Stimulated activated CD4-positive, alpha-beta T cell treated with anti-CD3 and anti-CD28 coated beads, Interleukin-4, amount 100 ng/mL, for 4 hours (primary cell): ENCODE measurements at regions not wholly inside any gene's neighbourhood (a gene's known extent, or its start where the extent isn't known, plus 50 kb on each side); places are given as distances from the start of the nearest gene placed in this dataset.
"Not testable (repeated sequence)": the region's sequence is repeated elsewhere in the genome, so short reads cannot be mapped to it uniquely, and the experiment has no call there.

Experiments used
- DNase-seq, 2 experiments: peaks; one replicate each; pipeline ENCODE4 v3.0.0-alpha.2; 2020

DNA sequence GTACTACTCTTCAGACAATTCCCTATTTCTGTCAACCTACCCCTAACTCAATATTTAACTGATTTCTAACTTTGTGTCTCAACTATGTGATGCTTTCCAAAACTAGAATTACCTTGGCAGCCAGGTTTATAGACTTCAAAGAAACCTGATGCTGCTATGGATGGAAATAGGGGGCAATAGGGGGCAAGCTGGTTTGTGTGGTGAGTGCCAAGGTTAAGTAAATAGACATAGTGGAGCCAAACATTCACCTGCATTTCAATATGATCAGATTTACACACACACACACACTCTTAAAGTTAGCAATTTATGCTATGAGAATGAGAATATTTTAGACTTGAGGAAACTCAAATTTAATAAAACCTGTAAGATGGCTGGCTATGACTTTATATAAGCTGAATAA is 784.6 kb downstream of the TTLL7 start:
- not testable (repeated sequence) for DNase-seq

DNA sequence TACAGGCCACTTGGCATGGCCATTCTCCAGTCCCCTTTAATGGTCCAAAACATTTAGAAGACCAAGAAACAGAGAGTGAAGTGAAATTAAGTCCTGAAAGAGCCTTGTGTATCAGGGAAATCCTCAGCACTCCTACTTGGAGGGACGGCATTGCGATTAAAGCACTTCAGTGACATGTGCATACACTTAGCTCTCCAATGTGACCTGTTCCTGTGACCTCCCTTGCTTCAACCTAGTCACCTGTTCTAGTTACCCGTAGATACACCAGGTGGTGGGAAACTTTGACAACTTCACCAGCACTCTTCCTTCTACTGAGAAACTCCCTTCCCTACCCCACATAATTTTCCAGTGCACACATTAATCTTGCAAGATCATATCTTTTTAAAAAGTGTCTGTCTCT is 785.3 kb downstream of the TTLL7 start:
- DNase-seq, result not testable (repeated sequence)

DNA sequence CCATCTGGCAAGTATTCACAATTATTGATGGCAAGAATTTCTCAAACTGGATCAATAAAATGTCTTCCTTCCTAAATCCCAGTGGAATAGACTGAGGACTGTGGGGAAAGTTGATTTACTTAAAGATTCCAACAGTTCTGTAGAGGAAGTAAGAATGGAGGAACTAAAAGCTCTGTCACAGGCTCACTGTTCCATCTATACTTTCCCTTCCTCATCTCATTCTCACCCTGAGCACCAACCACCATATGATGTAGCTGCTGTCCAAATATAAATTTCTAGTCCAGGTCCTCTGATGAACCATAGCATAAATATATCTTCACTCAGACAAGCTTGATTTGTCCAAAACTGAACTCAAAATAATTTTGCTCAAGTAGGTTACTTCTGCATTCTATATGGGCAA is 786.9 kb downstream of the TTLL7 start:
- not testable (repeated sequence) for DNase-seq

DNA sequence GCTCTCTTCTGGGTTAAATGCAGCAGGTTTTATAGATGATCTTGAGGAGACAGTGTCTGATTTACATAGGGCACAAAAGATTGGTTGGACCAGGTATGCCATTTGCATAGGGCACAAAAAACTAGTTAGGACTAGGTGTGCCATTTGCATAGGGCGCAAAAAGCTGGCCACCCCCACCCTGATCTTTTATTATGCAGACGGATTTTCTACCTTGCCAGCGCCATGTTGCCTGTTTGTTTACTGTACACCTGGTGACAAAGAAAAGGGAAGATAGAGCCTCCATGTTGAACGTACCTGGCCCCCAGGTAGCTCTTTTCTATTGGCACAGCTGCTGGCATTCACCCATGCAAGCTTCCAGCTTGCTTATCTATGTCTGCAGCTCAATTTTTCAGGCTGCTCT is 790.4 kb downstream of the TTLL7 start:
- DNase-seq, result not testable (repeated sequence)

DNA sequence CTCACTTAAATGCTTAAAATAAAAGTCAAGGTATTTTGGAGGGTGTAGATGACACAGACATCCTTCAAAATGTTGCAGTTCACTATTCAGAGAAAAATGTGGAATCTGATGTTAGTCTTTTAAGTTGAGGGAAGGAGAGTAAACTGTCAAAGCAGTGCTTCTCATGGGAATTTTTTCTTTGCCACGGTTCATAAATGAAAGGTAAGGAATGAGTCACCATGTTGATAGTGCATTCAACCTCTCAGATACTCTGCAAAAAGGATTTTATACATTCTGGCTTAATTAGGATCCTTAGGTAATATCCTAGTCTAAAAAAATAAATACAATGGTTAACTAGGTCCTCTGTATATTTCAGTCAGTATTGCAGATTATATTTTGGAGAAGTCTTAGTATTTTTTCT is 804.3 kb downstream of the TTLL7 start:
- not testable (repeated sequence) for DNase-seq

DNA sequence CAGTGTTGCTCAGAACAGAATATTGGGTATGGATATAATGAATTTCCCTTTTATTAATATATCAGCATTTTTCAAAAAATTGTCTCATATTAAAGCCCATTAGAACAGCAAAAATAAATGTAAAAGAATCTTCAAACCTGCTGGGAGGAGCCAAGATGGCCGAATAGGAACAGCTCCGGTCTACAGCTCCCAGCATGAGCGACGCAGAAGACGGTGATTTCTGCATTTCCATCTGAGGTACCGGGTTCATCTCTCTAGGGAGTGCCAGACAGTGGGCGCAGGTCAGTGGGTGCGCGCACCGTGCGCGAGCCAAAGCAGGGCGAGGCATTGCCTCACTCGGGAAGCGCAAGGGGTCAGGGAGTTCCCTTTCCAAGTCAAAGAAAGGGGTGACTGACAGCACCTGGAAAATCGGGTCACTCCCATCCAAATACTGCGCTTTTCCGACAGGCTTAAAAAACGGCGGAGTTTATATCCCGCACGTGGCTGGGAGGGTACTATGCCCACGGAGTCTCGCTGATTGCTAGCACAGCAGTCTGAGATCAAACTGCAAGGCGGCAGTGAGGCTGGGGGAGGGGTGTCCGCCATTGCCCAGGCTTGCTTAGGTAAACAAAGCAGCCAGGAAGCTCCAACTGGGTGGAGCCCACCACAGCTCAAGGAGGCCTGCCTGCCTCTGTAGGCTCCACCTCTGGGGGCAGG is 816.8 kb downstream of the TTLL7 start:
- DNase-seq, result not testable (repeated sequence)

DNA sequence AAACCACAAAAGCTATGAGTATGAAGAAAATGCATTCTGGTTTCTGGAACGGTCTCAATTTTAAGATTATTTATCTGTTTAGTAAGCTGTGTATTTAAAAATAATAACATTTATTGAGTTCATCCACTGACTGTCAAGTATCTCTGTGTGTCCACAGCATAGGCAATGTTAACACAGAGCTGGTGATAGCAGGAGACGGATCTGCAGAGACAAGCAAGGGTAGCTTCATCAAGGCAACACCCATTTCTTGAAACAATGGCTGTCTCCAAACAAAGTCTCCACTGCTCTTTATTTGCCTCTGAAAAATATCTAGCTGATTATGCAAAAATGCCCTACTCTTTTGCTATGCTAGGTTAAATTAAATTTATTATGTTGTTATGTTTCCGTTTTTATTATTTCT is 818.3 kb downstream of the TTLL7 start:
- DNase-seq, result not testable (repeated sequence)

DNA sequence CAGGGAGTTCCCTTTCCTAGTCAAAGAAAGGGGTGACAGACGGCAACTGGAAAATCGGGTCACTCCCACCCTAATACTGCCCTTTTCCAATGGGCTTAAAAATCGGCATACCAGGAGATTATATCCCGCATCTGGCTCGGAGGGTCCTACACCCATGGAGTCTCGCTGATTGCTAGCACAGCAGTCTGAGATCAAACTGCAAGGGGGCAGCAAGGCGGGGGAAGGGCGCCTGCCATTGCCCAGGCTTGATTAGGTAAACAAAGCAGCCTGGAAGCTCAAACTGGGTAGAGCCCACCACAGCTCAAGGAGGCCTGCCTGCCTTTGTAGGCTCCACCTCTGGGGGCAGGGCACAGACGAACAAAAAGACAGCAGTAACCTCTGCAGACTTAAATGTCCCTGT is 831.3 kb downstream of the TTLL7 start:
- not testable (repeated sequence) for DNase-seq

DNA sequence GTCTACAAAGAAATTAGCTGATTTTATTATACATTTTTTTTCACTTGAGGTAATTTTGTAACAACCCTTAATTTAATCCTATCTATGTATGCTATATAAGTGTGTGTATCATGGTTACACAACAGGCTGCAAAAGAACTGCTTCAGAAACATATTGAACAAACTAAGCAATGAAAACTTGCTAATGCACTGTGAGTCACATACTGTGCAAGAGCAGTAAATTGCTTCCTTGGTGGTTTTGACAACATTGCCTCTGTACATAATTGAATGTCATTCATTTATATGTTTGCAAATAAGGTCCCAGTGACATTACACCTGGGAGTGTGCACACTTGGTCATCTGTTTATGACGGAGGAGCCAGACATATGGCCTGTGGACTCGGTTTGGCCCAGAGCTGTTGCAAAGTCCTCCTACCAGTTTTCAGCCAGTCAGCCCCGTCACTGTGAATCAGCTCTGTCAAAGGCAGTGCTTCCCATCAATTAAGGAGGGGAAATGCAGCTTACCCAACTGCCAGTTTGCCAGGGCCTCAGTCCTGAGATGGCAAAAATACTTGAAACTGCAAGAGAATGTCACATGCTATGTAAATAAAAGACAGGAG is 835.0 kb downstream of the TTLL7 start:
- not testable (repeated sequence) for DNase-seq

DNA sequence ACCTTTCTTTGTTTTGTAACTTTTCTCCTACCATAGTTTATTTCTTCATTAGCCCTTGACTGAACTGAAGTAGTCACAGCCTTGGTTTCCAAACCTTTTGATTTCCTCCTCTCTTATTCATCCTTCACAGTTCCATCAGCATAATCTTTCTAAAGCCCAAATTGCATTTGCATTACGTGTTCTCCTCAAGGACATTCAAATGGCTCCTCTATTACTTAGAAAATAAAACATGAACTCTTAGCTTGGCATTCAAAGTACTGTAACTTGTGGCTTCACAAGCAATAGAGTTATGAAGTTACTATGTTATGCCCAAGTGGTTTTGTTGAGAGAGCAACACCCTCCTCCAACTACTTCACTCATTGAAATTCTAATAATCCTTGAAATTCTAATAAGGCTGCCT is 840.0 kb downstream of the TTLL7 start:
- not testable (repeated sequence) for DNase-seq

DNA sequence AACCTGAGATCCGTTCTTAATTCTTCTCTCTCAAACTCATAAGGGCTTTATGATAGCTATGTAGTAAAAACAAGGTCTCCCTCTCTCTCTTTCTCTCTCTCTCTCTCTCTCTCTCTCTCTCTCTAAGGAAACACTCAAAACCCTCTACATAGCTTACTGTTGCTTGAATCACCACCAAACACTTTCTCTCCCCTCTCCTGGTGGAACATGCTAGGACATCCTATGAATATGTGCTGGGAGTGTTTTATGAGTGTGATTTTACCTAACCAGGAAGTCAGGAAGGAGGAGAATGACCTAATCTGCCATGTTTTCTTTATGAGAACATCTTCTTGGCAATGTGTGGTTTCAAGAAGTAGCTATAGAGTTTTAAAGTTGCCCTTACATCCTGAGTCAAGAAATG is 844.6 kb downstream of the TTLL7 start:
- not testable (repeated sequence) for DNase-seq

DNA sequence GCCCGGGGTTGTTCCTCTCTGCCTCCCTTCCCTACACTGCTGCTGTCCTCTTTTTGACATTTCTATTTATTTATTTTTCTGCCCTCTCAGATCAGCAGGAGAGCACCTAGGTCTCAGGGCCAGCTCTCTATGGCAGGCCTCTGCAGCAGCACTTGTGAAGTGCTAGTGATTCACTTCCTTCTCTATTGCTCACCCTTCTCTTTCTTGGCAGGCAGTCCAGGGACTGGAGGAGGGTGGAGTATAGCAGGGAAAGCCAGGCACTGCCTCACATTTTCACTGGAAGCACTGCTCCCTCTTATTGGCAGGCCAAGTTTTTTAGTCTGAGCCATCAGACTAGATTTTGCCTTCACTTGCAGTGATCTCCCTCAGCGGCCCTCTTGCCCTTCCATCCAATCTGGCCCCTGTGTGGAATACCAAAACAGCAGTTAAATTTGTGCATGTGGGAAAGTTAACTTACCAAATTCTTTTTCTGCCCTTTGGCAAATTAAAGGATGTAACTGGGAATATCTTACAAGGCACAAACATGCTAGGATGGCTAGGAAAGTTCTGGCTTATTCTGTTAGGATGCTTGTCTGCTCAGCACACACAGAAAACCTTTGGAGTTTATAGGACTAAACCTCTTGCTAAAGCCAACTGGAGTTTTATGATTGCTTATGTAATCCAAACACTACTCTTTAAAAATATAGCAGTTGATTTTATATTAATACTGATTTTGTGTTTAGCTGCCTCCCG is 847.6 kb downstream of the TTLL7 start:
- DNase-seq, result not testable (repeated sequence)

DNA sequence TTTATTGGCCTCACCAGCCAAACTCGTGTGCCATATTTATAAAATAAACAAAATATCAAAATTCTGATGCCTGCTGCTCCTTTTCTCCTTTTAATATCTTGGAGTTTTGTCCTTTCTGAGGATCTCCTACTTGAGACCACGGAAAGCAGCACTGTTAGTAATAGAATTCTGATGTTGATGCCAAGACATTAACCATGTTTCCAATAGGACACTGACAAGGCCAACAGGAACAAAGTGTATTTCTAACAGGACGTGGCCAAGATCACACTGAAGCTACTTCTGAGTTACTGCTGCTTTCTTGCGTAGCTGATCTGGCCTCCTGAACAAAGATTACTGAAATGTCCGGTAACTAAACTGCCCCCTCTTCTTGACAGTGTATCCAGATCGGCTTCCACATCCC is 848.5 kb downstream of the TTLL7 start:
- DNase-seq, result not testable (repeated sequence)

DNA sequence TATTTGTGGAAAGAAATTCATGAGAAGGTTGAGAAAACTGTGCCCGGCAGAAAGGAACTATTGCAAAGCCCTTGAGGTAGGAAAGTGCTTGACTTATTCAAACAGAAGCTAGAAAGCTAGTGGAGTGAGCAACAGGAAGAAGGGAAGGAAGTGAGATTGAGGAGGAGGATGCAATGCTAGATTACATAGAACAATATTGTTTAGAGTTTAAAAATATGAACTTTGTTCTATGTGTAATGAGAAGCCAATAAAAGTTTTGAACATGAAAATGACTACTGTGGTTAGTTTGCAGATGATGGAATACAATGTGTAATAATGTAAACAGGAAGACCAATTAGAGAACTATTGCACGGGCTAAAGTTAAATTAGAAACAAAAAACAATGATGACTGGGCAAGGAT is 853.1 kb downstream of the TTLL7 start:
- not testable (repeated sequence) for DNase-seq

DNA sequence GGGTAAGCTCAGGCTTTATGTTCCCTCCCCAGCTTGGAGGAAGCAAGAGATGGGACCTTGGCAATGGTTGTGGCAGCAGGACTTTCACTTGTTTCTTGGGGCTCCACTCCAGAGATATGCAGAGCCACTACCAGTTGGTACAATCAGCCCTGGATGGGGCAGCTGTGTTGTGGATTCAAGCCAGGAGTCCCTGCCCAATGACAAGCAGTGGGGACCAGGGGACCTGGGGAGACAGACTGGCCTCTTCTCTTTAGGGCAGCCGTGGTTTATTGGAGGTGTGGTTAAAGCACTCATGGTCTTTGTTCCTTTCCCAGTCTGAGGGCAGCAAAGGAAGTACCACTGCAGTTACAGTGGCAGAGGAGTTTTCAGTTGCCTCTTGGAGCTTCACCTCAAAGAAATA is 856.1 kb downstream of the TTLL7 start:
- not testable (repeated sequence) for DNase-seq

DNA sequence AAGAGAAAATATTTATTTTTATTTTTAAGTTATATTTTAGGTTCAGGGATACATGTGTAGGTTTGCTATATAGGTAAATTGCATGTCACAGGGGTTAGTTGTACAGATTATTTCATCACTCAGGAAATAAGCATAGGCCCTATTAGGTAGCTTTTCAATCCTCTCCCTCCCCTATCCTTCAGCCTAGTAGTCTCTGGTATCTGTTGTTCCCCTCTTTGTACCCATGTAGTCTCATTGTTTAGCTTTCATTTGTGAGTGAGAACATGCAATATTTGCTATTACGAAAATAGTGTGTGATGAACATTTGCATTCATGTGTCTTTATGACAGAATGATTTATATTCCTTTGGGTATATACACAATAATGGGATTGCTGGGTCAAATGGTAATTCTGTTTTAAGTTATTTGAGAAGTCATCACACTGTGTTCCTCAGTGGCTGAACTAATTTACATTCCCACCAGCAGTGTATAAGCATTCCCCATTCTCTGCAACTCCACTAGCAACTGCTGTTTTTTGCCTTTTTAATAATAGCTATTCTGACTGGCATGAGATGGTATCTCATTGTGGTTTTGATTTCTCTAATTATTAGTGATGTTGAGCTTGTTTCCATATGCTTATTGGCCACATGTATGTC is 863.3 kb downstream of the TTLL7 start:
- not testable (repeated sequence) for DNase-seq

DNA sequence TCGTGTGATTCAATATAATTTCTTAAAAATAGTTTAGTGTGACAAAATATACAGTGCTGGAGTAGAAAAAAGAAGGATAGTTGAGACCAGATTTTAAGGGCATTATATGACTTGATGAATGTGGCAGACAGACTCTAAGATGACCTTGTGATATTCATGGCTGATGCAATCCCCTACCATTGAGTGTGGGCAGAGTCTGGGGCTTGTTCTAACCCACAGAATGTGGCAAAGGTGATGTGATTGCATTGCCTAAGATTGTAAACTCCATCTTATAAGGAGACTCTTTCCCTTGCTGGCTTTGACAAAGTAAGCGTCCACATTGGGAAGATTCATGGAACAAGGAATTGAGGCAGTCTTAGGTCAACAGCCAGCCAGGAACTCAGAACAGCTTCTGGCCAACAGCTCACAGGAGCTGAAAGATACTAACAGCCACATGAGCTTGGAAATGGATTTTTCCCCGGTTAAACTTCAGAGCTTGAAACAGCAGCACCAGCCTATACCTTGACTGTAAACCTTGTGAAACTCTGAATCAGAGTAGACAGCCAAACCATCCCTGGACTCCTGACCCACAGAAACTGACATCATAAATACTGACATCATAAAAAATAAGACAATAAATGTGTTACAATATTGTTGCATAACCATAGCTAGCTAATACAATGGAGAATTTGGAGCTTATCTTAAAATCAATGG is 864.5 kb downstream of the TTLL7 start:
- DNase-seq, result not testable (repeated sequence)

DNA sequence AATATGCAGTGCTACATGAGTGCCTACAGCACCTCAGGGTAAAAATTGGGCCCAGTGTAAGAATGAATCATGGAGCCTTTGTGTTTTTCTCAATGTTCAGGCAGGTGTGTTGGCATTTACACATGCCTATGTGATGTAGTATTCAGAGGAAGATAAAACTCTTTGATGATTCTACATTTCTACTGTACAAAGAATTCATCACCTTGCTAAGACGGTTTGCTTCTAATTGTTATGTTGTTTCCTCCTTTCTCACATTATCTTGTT is 867.3 kb downstream of the TTLL7 start:
- DNase-seq, result no peak

DNA sequence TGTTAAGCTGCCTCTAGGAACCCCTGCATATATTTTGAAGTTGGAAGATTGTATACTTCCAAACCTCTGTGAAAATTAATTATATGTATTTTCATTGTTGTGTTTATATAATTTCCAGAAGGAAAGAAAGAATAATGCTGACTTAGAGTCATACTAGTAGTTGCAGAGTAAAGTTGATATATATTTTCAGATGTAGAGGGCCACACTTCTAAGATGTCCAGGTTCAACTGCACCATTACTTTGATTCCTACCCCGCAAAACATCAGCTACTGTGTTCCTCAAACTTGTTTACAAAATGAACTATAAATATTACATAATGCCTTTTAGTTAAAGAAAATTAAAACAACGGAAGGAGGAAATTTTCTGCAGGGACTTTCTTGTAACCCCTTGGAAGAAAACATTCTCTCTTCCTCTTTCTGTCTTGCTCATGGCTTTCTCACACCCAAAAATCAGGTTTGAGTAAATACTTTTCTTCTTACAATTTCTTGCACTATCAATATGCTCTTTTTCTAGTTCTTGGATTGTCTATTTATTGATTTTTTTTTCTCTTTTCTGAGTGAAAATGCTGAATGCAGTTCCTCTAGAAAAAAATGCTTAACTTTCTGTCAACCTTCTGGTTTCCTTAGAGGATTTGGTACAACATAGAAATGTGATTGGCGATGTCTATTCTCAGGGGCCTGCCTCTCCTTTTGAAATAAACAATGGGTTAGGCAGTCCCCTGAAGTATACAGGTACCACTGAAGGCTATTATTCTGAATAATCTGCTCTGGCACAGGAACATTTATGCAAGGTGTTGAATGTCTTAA is 867.8 kb downstream of the TTLL7 start:
- no peak for DNase-seq

DNA sequence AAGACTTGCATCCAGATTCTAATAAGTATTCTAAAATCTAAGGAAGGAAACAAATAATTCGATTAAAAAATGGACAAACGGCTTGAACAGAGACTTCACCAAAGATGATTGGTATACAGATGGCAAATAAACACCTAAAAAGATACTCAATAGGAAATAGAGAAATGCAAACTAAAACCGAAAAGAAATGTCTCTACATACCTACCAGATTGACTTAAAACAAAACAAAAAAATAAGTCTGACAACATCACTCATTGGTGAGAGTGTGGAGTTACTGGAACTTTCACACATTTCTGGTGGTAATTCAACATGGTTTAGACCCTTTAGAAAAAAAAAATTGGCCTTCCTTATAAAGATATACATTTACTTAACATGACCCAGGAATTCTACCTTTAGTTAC is 869.8 kb downstream of the TTLL7 start:
- DNase-seq, result no peak

DNA sequence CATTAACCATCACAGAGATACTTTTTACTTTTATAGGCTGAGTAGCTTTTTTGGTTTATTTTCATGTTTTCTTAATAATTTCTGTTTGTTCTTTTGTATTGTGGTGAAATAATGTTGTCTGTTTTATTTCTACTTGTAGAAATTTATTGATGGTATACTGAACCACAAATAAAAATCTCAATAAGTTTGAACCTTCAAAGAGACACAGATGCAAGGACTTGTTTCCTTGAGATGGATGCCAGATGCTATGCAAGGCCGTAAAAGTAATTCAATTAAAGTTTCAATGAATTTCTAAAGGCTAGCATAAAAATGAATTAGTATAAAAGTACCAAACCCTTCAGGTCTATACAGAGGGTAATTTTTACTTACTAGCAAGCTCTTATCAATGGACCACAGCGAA is 873.5 kb downstream of the TTLL7 start:
- no peak for DNase-seq

DNA sequence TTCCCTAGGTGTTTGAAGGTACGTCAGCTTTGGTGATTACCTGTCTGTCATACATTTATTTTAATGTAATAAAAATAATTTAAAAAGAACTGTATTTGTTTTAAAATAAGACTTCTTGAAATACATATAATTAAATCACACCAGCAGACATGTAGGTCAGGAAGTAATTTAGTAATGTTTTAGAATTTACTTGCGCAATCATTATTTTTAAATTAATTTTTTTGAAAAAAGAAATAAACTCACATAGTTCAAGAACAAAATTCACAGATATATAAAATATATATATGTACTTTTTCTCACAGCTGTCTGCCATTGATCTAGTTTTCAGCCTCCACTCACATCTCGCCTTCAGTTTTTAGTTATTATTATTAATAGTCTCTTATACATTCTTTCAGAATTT is 875.9 kb downstream of the TTLL7 start:
- no peak for DNase-seq
